ENCODE measurements at regions not wholly inside any gene's neighbourhood (a gene's known extent, or its start where the extent isn't known, plus 50 kb on each side); places are given as distances from the start of the nearest gene placed in this dataset.
A peak's percentile ranks its signal among the peaks of the same experiment; 100 is the strongest.

DNA sequence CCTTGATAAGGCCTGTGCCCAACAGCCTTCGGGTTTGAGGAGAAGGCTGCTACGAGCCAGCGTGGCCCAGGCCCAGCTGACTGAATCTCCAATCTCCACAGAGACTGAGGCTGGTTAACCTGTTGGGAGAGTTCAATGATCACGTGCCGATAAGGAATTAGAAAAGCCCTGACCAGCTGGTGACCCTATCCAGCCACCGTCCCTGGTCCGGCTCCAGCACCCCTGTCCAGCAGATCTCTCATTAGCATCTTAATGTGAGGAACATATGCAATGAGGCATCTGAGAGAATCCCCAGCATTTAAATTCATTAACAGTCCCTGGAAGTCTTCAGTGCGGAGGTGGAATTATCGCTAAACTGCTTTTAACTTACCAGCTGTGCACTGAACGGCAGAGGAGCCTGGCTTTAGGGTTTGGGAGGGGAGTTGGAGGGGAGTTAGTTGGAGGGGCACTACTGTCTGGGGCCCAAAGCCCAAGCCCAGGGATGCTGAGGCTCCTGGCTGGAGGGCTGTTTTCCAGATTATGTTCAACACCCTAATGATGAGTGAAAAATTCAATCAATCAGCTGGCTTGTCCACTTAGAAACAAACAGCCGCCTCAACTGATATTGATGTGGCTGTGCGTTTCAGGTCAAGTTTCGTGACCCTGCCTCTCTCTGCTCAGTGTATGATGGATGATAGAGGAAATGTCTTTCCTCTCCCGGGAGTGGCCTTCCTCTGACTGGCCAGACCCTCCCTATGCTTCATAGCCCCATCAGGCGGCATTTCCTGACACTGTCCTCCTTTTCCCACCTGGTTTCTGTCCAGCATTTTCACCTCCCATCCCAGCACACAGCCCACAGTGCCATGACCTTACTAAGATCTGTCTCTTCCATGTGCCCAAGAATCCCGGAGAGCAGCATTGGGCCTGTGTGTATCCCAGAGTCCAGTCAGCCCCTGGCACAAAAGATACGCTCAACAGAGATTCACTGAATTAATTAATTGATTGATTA, 184.5 kb downstream of the CCT6B start:
- DNase-seq, result no peak

DNA sequence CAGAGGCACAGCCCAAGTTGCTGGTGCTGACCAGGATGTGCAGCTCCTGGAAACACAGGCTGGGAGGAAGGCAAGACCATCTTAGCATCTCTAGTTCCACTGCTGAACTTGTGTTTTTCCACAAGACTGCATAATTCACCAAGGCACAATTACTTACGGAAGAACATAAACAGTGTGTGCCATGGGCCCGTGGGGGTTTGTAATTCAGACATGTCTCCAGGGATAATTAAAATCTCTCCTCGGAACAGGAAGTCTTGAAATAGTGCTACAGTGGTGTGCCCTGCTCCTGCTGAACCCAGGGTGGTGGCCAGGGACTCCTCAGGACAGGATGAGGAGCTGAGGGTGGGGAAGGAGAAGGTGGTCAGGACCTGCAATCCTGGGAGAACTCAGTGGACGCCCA, 188.2 kb downstream of the CCT6B start:
- no peak for DNase-seq

DNA sequence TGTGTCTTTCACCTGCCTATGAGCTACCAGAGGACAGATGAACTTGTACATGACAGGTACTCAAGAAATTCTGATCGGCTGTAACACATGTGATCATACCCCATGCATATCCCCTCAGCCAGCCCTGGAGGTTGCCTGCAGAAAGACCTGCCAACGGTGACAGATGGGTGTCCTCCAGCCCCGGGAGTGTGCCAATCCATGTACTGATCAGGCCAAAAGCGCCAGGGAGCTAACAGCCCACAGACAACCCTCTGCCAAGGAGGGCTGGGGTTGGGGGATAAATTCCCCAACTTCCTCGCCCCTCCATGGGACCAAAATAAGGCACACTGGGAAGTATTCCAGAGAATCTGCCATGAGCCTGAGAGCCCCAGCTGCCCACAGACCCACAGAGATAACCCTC, 189.4 kb downstream of the CCT6B start:
- DNase-seq, result no peak

DNA sequence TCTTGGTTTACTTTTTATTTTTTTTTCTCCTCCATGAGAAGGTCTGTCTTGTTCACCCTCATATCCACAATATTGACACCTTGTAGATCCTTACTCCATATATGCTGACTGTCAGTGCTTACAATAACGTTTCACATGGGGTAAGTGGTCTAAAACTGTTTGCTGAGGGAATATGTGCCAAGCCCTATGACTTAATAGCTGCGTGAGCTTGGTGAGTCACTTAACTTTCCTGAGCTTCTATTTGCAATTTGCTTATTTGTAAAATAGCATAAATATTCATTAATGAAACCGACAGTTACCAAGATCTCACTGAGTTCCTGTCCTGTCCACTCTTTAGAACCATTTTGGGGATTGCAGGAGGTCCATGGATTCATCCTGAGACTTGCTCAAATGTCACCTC, 190.7 kb downstream of the CCT6B start:
- DNase-seq, result no peak

DNA sequence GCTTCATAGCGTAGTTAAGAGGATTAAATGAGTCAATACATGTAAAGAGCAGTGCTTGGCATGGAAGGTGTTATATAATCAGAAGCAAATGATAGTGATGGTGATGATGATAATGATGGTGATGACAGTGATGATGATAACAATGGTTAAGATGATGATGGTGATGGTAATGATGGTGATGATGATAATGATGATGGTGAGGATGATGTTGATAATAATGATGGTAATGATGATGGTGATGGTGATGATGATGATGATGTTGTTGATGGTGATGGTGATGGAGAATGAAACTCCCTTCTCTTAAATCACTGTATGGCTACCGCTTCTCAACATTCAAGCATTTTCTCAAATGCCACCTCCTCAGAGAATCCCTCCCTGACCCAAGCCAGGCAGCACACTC, 190.5 kb downstream of the TMEM132E start:
- no peak for DNase-seq

DNA sequence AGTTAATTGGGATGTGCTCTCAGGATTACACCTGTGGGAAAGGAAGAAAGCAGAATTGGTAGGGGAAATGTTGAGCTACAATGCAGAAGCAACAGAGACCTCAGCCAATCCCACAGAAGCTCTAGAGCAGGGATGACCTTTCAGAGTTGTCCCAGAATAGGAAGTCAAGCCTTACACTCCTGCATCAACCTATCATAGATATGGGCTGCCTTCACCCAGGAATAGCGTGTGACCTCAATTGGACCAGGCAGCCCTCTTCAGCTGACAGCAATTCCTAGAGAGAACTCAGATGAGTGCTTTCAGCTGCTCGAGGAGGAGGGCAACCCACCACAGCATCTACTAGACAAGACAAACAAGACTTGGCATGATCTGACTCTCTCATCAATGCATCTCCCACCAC, 189.7 kb downstream of the TMEM132E start:
- DNase-seq, result no peak

DNA sequence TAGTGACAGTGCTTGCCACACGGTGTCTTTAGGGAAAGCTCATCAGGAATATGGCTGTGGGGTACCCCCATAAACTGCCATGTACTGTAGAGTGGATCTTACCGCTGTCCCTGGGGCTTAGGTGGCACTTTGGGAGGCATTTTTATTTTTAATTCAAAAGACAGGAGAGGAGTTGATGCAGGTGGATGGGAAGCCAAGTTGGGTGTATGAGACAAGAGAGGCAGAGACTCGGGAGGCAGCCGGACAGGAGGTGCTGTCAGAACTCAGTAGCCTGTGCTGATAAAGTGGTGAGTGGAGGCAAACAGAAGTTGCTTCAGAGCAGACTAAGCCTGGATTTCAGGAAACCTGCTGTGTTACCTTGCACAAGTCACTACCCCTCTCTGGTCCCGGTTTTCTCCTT, 185.9 kb downstream of the TMEM132E start:
- DNase-seq, result no peak

DNA sequence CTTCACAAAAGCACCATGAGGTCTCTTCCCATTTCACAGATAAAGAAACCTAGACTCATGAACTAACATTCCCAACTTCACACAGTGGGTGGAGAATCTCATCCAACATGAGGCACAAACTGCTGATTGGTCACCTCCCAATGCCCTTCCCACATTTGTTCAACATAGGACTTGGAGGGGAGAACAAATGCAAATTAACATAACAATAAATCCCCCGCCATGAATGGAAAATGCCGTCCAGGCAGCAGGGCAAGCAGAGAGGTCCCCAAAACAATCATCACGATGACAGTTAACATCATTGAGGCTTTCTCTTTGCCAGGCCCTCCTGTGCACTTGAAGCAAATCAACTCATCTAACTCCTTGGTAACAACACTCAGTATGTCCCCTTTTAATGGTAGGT, 185.3 kb downstream of the TMEM132E start:
- DNase-seq, result no peak

DNA sequence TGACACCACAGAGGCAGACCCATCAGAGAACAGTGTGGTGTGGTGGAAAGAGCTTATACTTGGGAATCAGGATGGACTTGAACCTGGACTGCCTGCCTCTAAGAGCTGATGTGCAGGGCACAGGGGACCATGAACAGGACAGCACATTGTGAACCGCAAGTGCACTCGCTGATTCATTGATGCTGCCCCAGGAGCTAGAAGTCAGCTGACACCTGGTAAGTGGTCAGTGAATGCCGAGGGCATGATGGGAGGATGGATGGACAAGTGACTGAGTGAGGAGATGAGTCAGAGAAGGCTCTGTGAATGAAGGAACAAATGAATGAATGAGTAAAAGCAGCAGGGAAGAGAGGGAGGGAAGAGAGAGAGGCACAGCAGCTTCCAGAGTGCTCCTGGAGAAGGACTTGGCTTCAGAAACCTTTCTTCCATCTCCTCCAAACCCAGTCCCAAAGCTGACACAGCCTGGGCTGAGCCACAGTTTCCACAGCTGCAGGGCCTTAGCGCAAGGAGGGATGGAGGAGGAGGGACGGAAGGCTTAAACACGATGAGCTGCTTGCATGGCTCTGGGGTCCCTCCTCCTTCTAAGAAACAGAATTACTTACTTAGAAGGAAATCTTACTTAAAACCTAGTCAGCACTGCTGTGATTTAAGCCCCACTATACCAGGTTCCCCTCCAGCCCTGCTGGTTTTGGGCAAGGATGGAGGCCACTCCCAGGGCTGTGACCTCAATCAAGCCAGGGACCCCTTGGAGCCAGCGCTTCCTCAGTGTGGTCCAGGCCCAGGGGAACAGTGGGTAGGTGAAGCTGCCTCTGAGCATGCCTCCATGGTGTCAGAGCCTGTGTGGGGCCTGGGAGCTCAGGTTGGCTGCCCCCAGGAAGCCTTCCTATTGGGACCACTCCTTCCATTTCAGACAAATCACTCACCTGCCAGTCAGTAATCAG, 184.6 kb downstream of the TMEM132E start:
- peak; percentile 33 to 85 (median 56) for DNase-seq

DNA sequence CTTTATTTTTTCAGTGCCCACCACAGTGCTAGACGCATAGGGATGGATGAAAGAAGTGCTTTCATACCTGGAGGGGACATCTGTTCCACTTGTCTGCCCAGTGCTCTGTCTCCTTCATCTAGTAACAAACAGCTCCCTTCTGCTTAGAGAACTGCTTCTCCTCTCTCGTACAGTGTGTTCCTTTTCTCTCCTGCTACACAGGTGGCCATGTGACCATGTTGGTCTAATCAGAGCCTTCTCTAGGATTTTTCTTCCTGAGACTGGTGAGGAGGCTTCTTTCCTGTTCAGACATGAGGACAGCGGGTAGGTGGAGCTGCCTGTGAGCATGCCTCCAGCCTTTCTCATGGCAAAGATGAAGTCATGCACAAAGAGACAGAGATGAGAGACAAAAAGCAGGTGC, 182.7 kb downstream of the TMEM132E start:
- no peak for DNase-seq

DNA sequence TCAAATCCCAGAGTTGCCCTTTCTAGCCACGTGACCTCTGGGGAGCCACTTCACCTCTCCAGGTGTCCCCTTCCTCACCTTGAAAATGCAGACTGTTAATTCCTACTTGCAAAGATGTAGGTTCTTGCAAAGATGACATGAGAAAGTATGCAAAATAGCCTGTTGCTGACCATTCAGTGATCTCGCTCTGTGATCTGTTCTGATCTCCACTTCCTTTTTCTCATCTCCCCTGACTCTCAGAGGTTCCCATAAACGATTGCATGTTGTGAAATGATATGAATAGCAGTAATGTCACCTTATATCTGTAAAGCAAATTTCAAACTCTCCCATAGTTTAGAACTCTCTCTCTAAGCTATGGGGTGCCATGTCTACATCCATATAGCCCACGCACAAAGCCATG, 182.3 kb downstream of the TMEM132E start:
- no peak for DNase-seq

DNA sequence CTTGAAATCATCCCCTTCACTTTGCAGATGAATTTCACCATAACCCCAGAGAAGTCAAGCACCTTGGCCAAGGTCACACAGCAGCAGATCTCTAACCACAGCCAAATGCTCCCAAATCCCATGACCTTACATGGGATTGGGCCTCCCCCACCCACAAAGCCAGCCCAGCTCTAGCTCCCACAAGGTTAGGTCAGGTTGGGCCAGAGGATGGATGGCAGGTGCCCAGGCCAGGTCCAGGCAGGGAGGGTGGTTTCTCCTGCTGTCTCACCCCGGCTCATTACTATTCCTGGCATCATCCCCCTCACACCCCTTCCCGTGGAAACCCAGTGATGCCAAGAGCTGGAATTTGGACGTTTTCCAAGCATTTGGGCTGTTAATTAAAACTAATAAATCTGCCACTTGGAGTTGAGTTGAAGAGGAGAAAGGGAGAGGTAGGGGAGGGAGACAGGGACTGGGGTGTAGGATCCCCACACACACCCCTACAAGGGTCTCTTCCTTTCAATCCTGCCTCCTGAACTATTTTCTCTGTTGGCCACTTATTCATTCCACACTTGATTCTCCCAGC, 181.6 kb downstream of the TMEM132E start:
- DNase-seq, result no peak

DNA sequence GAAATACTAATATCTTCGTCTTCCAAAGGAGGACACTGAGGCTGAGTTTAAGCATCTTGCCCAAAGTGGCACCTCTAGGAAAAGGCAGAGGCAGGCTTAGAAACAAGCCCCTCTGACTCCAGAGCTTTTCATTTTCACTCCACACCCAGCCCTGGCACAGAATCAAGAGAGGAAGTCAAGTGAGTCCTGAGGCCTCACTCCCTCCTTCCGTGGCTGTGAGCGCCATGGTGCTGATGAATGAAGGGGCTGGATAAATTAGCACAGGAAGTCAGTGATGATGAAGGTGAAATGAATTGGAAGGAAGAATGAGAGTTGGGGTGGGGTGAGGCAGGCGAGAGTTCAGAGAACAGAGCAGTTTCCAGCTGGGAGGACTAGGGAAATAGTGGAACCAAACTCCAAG, 179.3 kb downstream of the TMEM132E start:
- no peak for DNase-seq

DNA sequence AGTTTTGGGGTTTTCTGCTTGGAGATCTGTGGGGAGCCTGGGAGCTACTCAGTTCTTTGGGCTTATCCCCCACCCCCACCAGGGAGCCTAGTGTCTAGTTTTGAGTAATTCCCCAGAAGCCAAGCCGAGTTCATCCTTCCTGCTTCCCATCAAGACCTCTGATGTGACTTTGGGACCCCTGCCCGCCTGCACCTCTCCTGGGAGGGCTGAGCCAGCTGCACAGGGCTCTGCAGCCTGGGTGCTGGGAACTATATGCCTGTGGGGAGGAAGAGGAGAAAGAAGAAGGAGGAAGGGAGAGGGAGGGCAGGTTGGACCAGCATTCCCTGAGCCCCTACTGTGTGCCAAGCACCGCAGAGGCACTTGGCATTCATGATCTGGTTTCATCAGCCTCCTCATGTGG, 178.9 kb downstream of the TMEM132E start:
- DNase-seq, result no peak

DNA sequence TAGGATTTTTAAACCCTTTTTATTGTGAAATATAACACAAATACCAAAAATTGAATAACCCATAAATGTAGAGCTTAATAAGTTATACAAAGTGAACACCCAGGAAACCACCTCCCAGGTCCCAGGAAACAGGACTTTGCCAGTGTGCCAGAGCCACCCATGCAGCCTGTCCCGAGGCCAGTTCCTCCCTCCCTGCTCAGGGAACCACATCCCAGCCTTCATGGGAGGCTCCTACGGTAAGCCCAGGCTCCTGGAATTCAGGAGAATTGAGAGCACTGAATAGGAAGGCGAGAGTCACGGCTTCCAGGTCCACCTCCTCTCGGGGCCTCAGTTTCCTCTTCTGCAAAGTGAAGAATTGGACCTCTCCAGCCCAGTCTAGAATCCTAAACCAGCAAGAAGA, 178.2 kb downstream of the TMEM132E start:
- DNase-seq, result no peak

DNA sequence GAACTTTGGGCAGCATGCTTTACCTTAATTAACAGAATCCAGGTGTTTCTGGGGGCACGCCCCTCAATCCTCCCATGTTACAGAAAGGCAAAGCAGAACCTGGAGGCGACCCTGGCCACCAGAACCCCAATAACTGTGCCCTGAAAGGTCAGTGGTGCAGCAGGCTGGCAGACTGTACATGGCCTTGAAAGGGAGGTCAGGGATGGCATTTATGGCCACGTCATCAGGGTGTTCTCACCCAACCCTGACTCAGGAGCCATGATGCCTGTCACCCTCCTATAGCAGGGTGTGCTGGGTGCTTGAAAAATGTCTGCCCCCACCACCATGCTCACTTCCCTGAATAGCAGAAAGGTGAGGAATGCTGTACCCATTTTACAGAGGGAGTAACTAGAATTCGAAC, 177.7 kb downstream of the TMEM132E start:
- DNase-seq, result no peak

DNA sequence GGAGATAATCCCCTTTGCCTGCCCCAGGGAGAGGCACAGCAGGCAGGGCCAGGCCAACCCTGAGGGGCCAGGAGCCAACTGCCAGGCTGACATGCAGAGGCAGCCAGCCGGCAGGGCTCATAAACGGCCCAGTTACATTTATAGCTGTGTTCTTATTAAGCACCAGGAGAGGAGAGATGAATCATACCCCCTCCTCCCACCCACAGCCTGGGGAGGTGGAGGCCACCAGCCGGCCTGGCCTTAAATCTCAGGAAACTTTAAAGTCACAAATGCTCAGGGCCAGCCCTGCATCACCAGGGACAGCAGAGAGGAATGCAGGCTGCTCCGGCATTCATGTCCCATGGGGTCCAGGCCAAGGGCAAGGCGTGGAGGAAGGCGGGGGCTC, 177.2 kb downstream of the TMEM132E start:
- DNase-seq, result peak in 1 of 3 donors; percentile 17

DNA sequence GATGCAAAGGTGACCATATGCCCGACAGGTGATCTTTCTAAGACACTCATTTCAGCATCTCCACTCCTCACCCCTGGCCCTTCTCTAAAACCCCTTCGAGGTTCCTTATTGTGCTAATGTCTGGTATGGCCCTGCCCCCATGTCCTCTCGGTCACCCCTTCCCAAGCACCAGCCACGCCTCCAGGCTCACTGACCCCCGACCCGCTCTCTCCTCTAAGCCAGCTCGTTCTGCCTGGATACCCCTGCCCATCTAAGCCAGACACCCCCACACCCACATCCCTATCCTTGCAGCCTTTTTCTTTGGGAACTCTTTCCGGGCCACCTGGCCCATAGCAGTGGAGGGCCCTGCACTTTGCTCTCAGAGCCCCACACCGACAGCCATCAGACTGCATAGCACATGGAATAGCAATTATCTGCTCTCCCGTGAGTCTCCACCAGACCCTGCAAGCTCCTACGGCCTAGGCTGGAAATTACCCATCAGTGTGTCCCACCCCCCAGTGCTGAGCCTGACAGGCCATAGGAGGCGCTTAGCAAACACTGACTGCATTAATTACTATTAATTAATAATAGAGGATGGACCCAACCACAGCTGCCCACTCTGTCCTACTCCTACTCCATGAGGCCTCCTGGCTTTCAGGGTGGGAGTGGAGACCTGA, 176.7 kb downstream of the TMEM132E start:
- DNase-seq, result no peak

DNA sequence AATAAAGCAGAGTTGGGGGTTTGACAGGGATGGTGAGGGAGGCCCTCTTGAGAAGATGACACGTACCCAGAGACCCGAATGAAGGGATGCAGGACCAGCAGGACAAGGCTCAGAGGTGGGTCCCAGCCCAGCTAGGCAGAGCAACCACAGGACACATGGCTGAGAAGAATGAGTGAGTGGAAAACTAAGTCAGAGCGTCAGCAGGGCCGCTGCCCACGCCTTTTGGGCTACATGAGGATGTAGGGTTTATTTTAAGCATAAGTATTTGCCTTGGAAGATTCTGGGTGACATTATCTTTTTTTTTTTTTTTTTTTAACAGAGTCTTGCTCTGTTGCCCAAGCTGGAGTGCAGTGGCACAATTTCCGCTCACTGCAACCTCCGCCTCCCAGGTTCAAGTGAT, 176.0 kb downstream of the TMEM132E start:
- DNase-seq, result no peak

DNA sequence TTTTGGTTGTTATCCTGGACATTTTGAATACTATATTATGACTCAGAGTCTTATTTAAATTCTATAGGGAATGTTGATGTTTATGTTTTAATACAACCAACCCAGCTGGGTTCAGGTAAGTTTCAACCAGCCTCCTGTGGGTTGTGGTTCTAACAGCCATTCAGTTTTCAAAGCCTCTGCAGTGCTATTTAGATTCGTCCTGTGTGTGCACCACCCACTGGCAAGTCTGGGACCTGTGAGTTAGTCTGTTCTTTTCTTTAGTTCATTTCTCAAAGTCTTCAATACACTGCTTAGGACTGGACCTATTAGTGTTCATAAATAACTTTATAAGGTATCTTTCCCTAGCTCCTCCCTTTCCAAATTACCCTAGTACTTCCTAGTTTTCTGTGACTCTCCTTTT, 170.6 kb downstream of the TMEM132E start:
- no peak for DNase-seq

DNA sequence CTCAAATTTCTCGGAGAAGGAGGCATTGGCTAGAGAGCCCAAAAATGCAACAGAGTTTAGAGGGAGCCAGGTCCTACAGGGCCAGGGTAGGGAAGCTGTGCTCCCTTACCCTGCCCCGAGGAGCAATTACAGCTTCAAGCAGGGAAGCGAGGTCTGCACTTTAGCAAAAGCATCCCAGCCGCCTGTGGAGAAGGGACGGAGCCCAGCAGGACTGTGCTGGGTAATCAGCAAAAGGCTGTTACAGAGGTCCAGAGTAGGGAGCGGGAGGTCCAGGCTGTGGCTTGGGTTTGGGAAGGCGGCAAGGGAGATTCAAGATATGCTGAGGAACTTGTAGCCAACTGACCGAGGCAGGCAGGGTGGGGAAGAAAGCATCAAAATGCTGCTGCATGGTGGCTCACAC, 162.6 kb downstream of the TMEM132E start:
- no peak for DNase-seq
